ENCODE measurements at regions not wholly inside any gene's neighbourhood (a gene's known extent, or its start where the extent isn't known, plus 50 kb on each side); places are given as distances from the start of the nearest gene placed in this dataset.

DNA sequence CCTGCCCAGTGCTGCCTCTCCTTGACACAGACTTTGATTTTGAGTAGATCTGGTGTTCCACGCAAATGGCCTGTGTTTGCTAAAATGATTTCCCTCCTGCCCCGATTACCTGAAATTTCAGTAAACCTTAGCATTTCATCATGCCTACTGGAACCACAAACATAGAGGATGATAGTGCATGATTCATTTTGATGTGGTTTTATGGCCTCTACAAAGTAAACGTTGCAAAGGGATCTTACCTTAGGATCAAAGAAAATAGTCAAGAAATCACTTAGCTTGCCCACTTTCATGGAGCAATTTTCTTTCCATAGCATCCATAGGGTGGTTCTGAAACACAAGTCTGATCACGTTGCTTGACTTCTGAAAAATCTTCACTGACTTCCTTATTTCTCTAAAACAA is 524.6 kb upstream of the ATP11B start:
- H3K9ac ChIP-seq (ENCODE audit: low read depth in 1 of 2, low read length in 2 of 2) = no peak overlapping the region
- no peak overlapping the region for H3K27ac ChIP-seq (ENCODE audit: low read depth in 1 of 2, low read length in 2 of 2)
- no peak overlapping the region for H3K4me3 ChIP-seq (ENCODE audit: low read depth in 1 of 3, low read length in 3 of 3)
- no peak for DNase-seq (ENCODE audit: low spot score)
- H3K9me3 ChIP-seq (ENCODE audit: control insufficient read depth in 4 of 4, low read length in 3 of 4) = no peaks in the 10 kb centered on the region
- 77% methylated on average over 4 of the region's 4 CpGs for WGBS
- peaks cover 0 to 6% (median 0%) of the 10 kb centered on the region in 4 donors for H3K27me3 ChIP-seq (ENCODE audit: control insufficient read depth in 4 of 4, insufficient read depth in 4 of 4, low read length in 3 of 4)
- no peaks in the 10 kb centered on the region for H3K4me1 ChIP-seq (ENCODE audit: control insufficient read depth in 4 of 4, insufficient read depth in 4 of 4, low read length in 3 of 4)
- no peaks in the 10 kb centered on the region for H3K36me3 ChIP-seq (ENCODE audit: control insufficient read depth in 4 of 4, insufficient read depth in 3 of 4, low read depth in 1 of 4, low read length in 3 of 4)
- TF ChIP-seq HNF4A (conservative IDR thresholded peaks at IDR 0.05) = no peak
- no peak for TF ChIP-seq YY1 (IDR thresholded peaks at IDR 0.05)
- TF ChIP-seq RXRA (IDR thresholded peaks at IDR 0.05) = no peak
- TF ChIP-seq MAX (IDR thresholded peaks at IDR 0.05) = no peak
- no peak for TF ChIP-seq GABPA (IDR thresholded peaks at IDR 0.05 in 1 of 2, conservative IDR thresholded peaks at IDR 0.05 in 1 of 2)
- TF ChIP-seq FOXA2 (IDR thresholded peaks at IDR 0.05) = no peak
- no peak for TF ChIP-seq FOXA1 (IDR thresholded peaks at IDR 0.05)
- no peak for TF ChIP-seq EGR1 (IDR thresholded peaks at IDR 0.05; ENCODE audit: low read depth in 2 of 2)
- TF ChIP-seq RAD21 (IDR thresholded peaks at IDR 0.05) = no peak
- TF ChIP-seq, protein P1, sequence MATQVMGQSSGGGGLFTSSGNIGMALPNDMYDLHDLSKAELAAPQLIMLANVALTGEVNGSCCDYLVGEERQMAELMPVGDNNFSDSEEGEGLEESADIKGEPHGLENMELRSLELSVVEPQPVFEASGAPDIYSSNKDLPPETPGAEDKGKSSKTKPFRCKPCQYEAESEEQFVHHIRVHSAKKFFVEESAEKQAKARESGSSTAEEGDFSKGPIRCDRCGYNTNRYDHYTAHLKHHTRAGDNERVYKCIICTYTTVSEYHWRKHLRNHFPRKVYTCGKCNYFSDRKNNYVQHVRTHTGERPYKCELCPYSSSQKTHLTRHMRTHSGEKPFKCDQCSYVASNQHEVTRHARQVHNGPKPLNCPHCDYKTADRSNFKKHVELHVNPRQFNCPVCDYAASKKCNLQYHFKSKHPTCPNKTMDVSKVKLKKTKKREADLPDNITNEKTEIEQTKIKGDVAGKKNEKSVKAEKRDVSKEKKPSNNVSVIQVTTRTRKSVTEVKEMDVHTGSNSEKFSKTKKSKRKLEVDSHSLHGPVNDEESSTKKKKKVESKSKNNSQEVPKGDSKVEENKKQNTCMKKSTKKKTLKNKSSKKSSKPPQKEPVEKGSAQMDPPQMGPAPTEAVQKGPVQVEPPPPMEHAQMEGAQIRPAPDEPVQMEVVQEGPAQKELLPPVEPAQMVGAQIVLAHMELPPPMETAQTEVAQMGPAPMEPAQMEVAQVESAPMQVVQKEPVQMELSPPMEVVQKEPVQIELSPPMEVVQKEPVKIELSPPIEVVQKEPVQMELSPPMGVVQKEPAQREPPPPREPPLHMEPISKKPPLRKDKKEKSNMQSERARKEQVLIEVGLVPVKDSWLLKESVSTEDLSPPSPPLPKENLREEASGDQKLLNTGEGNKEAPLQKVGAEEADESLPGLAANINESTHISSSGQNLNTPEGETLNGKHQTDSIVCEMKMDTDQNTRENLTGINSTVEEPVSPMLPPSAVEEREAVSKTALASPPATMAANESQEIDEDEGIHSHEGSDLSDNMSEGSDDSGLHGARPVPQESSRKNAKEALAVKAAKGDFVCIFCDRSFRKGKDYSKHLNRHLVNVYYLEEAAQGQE (IDR thresholded peaks at IDR 0.05) = no peak
- no peak for TF ChIP-seq HNF4G (IDR thresholded peaks at IDR 0.05)
- no peak for TF ChIP-seq SP1 (IDR thresholded peaks at IDR 0.05)
- TF ChIP-seq JUND (IDR thresholded peaks at IDR 0.05) = no peak
- TF ChIP-seq, protein P2, sequence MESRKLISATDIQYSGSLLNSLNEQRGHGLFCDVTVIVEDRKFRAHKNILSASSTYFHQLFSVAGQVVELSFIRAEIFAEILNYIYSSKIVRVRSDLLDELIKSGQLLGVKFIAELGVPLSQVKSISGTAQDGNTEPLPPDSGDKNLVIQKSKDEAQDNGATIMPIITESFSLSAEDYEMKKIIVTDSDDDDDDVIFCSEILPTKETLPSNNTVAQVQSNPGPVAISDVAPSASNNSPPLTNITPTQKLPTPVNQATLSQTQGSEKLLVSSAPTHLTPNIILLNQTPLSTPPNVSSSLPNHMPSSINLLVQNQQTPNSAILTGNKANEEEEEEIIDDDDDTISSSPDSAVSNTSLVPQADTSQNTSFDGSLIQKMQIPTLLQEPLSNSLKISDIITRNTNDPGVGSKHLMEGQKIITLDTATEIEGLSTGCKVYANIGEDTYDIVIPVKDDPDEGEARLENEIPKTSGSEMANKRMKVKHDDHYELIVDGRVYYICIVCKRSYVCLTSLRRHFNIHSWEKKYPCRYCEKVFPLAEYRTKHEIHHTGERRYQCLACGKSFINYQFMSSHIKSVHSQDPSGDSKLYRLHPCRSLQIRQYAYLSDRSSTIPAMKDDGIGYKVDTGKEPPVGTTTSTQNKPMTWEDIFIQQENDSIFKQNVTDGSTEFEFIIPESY (IDR thresholded peaks at IDR 0.05) = no peak
- TF ChIP-seq TAF1 (conservative IDR thresholded peaks at IDR 0.05) = no peak
- TF ChIP-seq, protein P3, sequence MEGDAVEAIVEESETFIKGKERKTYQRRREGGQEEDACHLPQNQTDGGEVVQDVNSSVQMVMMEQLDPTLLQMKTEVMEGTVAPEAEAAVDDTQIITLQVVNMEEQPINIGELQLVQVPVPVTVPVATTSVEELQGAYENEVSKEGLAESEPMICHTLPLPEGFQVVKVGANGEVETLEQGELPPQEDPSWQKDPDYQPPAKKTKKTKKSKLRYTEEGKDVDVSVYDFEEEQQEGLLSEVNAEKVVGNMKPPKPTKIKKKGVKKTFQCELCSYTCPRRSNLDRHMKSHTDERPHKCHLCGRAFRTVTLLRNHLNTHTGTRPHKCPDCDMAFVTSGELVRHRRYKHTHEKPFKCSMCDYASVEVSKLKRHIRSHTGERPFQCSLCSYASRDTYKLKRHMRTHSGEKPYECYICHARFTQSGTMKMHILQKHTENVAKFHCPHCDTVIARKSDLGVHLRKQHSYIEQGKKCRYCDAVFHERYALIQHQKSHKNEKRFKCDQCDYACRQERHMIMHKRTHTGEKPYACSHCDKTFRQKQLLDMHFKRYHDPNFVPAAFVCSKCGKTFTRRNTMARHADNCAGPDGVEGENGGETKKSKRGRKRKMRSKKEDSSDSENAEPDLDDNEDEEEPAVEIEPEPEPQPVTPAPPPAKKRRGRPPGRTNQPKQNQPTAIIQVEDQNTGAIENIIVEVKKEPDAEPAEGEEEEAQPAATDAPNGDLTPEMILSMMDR (IDR thresholded peaks at IDR 0.05; ENCODE audit: low read depth, low read length, missing input control) = no peak
- no peak for TF ChIP-seq NR2F2 (IDR thresholded peaks at IDR 0.05)
- TF ChIP-seq ATF3 (IDR thresholded peaks at IDR 0.05) = no peak
